A673 (cell line): ENCODE measurements at regions not wholly inside any gene's neighbourhood (a gene's known extent, or its start where the extent isn't known, plus 50 kb on each side); places are given as distances from the start of the nearest gene placed in this dataset.

Experiments
- BruUV-seq: library from RNA; stranded (reverse); fragments of 400-500 nt; replicated peaks from 2 replicates; lab custom pipeline; 2021; lab: Mats Ljungman, UMichigan
- CTCF ChIA-PET: fragments of 300-600 bp; sonication (Branson Sonifier 250); formaldehyde crosslinking; loops from one replicate; lab custom pipeline; 2022; ENCODE audit warnings: antibody characterized with exemption; lab: Charles Lee
- POLR2A ChIA-PET: fragments of 300-600 bp; sonication (Branson Sonifier 250); formaldehyde crosslinking; loops from one replicate; lab custom pipeline; 2022; ENCODE audit warnings: antibody characterized with exemption; ENCODE audit not compliant: low non-redundant PET; lab: Charles Lee
- DNase-seq: peaks from one replicate; pipeline ENCODE4 v3.0.0-alpha.2; 2015; ENCODE audit warnings: low spot score
- H3K27ac ChIP-seq: fragments of 200-600 bp; sonication (generic); 2 replicates; pipeline ENCODE4 v1.5.1; 2016; ENCODE audit warnings: mixed run types, low read depth, mild to moderate bottlenecking, mixed read lengths, antibody characterized with exemption, low read length; ENCODE audit not compliant: poor library complexity, severe bottlenecking
- H3K27me3 ChIP-seq: fragments of 200-600 bp; sonication (generic); replicated peaks from 2 replicates; pipeline ENCODE4 v1.6.1; 2017; ENCODE audit warnings: mixed run types, low read depth, mild to moderate bottlenecking, mixed read lengths, antibody characterized with exemption, low read length; ENCODE audit not compliant: insufficient read depth, poor library complexity
- H3K36me3 ChIP-seq: fragments of 200-600 bp; sonication (generic); 2 replicates; pipeline ENCODE4 v1.6.1; 2016; ENCODE audit warnings: mixed run types, mild to moderate bottlenecking, mixed read lengths, antibody characterized with exemption, low read length; ENCODE audit not compliant: insufficient read depth, poor library complexity, severe bottlenecking
- H3K4me1 ChIP-seq: fragments of 200-600 bp; sonication (generic); 2 replicates; pipeline ENCODE4 v1.6.1; 2017; ENCODE audit warnings: mixed run types, mild to moderate bottlenecking, mixed read lengths, antibody characterized with exemption, low read length; ENCODE audit not compliant: insufficient read depth, poor library complexity, severe bottlenecking
- H3K4me3 ChIP-seq: fragments of 200-600 bp; sonication (generic); 2 replicates; pipeline ENCODE4 v1.5.1; 2016; ENCODE audit warnings: low read depth, mixed run types, mild to moderate bottlenecking, mixed read lengths, low read length; ENCODE audit not compliant: poor library complexity, severe bottlenecking
- H3K9me3 ChIP-seq: fragments of 200-600 bp; sonication (generic); 2 replicates; pipeline ENCODE4 v1.6.1; 2016; ENCODE audit warnings: mixed run types, low read depth, mild to moderate bottlenecking, mixed read lengths, antibody characterized with exemption, low read length; ENCODE audit not compliant: poor library complexity, severe bottlenecking
- EZH2 ChIP-seq: fragments of 200-600 bp; sonication (generic); IDR thresholded peaks from 2 replicates; pipeline ENCODE4 v1.6.1; 2017; ENCODE audit warnings: borderline replicate concordance, low read depth, mild to moderate bottlenecking, mixed read lengths, antibody characterized with exemption, low read length; ENCODE audit not compliant: poor library complexity, severe bottlenecking
- intact Hi-C: fragments of 100-400 bp; cut with micrococcal nuclease; formaldehyde crosslinking; loops from one replicate; pipeline ENCODE4 v1.10.0; 2022; ENCODE audit not compliant: unreplicated experiment
- TF ChIP-seq, protein P1 (sequence below): fragments of 300-800, 200-600 bp; sonication (generic); conservative IDR thresholded peaks from 2 replicates; pipeline ENCODE4 v1.5.1; 2017; ENCODE audit warnings: low read depth, mild to moderate bottlenecking, antibody characterized with exemption, low read length, moderate library complexity, mixed read lengths

DNA sequence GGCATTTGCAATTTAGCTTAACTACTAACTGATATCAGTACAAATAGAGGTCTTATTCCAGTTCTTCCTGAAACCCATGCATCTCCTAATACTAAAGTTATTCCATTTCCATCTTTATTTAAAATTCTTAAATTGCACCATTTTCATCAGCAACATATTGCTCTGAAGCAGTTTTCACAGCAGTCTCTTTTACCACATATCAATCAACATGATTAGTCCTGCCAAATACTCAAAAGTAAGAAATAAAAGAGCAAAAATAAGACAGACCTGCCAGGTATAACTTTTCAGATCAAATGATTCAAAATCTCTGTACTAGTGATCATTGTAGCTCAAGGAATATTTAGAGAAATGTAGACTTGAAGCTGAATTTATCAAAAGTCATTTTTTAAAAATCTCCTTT lies 141.7 kb downstream of the SLITRK1 start:
- intact Hi-C loops, result no loop called here
- Histone ChIP-seq H3K27me3 (no peaks in the 10 kb centered on the region), H3K4me1 (no peaks in the 10 kb centered on the region), H3K36me3 (no peaks in the 10 kb centered on the region), H3K27ac (no peak overlapping the region), H3K4me3 (no peak overlapping the region), H3K9me3 (no peaks in the 10 kb centered on the region)
- no peak for TF ChIP-seq EZH2
- TF ChIP-seq, protein P1, sequence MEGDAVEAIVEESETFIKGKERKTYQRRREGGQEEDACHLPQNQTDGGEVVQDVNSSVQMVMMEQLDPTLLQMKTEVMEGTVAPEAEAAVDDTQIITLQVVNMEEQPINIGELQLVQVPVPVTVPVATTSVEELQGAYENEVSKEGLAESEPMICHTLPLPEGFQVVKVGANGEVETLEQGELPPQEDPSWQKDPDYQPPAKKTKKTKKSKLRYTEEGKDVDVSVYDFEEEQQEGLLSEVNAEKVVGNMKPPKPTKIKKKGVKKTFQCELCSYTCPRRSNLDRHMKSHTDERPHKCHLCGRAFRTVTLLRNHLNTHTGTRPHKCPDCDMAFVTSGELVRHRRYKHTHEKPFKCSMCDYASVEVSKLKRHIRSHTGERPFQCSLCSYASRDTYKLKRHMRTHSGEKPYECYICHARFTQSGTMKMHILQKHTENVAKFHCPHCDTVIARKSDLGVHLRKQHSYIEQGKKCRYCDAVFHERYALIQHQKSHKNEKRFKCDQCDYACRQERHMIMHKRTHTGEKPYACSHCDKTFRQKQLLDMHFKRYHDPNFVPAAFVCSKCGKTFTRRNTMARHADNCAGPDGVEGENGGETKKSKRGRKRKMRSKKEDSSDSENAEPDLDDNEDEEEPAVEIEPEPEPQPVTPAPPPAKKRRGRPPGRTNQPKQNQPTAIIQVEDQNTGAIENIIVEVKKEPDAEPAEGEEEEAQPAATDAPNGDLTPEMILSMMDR, result no peak
- ChIA-PET CTCF (no interaction called here), POLR2A (no interaction called here)
- BruUV-seq, result no TSS peak
- DNase-seq, result no peak

DNA sequence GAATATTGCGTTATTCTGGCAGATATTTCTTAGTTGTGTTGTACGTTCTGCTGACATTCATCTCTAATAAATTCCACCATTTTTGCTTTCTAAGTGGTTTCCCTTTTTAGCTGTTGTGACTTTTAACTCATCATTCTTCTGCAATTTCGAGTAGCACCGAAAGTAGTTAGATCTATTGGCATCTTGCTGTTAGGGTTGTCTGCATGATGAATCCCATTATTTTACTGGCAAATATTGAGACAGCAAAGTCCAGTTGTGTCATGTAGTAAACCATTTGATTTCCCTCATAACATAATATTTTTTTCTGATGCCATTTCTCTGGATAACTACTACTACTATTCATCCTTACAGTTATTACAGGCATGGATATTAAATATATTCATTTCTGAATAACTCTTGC lies 143.9 kb downstream of the SLITRK1 start:
- no TSS peak for BruUV-seq
- Histone ChIP-seq H3K36me3 (no peaks in the 10 kb centered on the region), H3K4me1 (no peaks in the 10 kb centered on the region), H3K27ac (no peak overlapping the region), H3K9me3 (no peaks in the 10 kb centered on the region), H3K4me3 (no peak overlapping the region), H3K27me3 (no peaks in the 10 kb centered on the region)
- CTCF ChIA-PET, result no interaction called here
- POLR2A ChIA-PET, result no interaction called here
- intact Hi-C loops, result no loop called here
- no peak for DNase-seq
- TF ChIP-seq EZH2, result no peak
- TF ChIP-seq, protein P1, result no peak

DNA sequence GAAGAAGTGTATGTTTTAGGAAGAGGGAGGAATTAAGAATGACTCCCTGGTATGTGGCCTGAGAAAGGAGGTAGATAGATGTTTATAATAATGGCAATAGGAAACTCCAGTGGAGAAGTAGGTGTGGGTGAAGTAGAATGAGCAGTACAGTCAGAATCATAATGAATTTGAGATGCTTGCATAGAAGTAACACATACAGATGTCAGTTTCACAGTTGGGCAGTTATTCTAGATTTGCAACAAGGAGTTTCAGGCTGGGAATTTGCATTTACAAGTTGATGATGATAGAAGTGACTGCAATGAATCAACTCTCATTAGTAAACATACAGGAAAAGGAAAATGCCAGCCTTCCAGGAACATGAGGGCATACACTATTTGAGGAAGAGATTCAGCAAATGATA lies 149.0 kb downstream of the SLITRK1 start:
- ChIA-PET POLR2A (no interaction called here), CTCF (no interaction called here)
- TF ChIP-seq, protein P1, result no peak
- TF ChIP-seq EZH2, result no peak
- Histone ChIP-seq H3K36me3 (no peaks in the 10 kb centered on the region), H3K9me3 (no peaks in the 10 kb centered on the region), H3K4me3 (no peak overlapping the region), H3K27me3 (no peaks in the 10 kb centered on the region), H3K27ac (no peak overlapping the region), H3K4me1 (no peaks in the 10 kb centered on the region)
- BruUV-seq, result no TSS peak
- DNase-seq, result no peak
- intact Hi-C loops, result no loop called here
